HG02973 (cell line): ENCODE measurements at regions not wholly inside any gene's neighbourhood (a gene's known extent, or its start where the extent isn't known, plus 50 kb on each side); places are given as distances from the start of the nearest gene placed in this dataset.

Experiments used
- ATAC-seq: cut with Tn5 transposase; IDR thresholded peaks from one replicate; pipeline ENCODE4 v1.9.1; 2021; ENCODE audit warnings: moderate library complexity; ENCODE audit not compliant: unreplicated experiment

DNA sequence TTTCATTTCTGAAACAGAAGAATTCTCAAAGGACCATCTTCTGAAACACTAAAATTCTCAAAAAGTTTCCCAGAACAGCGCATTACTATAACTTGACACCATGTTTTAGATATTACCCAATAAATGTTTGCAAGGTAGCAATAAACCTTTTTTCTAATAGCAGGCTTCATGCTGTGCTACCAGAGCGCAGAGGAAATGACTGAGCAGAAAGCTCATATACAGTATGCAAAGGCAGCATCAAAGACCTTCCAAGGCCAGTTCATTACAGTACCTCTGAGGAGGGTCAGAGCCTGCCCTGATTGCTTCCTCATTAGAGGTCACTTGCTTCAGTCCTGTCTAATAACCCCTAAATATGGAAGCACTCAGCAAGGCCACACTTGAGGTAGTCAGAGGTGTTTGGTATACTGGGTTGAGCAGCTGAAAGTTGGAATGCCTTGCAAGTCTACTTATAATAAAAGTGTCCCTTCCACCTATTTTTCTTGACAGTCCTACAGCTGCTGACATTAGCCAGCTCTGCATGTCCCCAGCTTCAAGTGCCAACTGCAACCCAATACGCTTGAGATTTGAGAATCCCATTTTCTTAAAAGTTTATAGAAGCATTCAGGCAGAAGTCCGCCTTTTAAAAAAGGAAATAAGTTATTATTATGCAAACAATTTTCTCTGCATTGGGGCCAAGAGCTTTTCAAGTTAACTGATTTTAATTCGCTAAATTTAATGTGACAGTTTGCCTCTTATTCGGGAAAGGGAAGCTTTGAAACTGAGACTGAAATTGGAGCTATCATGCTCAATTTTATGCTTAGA lies 207.2 kb downstream of the ZC3H11B start:
- no peak for ATAC-seq

- ATAC-seq: no peak
Measured at GRCh38 chr1:219404629-219405028, 208.3 kb downstream of the ZC3H11B start.

GRCh38 chr1:219402925-219403324 lies 210.0 kb downstream of the ZC3H11B start:
- no peak for ATAC-seq

DNA sequence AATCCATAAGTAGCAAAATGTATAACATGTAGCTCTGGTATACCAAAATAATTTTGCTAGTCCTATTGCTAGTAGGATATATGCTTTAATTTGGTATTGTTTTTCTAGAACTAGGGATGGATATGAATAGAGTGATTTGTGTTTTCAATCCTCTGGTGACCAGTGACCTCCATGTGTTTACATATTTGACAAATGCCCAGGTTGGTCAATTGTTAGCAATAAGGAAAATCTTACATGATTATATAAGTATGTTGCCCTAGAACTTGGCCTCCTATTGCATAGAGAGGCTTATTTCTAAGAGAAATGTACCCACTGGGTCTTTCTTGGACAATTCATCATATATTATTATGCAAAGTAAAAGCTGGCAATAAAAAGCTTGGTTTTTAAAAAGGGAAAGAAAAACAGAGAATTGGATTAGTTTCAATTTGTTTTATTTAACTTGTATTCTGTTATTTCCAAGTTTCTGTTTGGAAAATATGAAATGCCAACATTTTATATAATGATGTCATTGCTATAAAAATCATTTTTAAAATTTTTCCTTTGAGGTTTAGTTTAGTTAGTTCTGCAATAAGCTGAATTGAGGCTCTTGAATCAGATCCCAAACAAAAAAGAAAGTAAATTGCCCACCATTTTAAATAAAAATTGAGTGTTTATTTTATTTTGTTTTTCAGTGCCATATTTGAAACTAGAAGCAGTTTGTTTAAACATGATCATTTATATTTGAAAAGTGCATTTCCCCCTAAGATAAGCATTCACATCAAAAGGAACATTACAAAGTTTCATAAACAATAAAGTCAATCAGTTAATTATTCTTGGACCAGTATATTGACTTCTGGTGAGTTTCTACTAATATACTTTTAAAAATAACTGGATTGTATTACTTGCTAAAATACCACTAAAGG lies 210.9 kb downstream of the ZC3H11B start:
- ATAC-seq: no peak

DNA sequence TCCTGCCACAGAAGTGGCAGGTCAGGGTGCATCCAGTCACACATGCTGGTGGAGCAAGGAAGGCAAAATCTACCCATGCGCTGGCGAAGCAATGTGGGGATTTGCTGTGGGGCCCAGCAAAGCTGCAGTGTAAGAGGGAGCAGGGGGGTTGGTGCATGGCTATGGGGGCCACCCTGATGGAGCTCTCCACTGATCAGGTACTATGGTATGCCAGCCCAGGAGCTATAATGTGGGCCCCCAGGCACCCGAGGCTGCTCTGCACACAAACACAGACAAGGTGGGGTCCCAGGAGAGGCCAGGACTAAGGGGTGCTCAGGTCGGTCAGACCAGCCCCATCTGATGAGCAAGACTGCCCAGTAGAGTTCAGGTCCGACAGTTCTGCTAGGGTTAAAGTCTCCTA lies 213.5 kb downstream of the ZC3H11B start:
- ATAC-seq: no peak

DNA sequence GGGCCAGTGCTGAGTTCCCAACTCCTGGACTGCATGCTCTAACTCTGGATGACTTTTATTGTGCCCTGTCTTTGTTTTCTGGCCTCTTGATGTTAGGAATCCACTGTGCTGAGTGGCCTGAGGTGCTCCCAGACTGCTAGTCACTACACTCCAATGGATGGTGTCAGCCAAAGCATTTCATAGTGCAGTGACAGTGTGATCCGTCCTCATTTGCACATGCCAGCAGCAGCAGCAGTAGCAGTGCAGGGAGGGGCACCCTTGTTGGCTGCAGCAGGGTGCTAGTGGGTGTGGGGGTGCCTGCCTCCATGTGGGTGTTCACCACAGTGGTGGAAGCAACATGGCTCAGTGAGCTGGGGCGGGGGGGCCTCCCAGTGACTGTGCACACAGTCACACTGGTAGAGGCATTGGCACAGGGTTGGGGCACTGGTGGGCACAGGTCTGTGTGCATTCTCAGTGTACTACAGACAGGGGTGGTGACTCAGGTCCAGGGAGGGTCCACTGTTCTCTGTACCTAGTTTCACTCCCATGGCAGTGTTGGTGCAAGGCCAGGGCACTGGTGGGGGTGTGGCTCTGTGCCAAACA lies 214.0 kb downstream of the ZC3H11B start:
- ATAC-seq: no peak

GRCh38 chr1:219397511-219397910 lies 215.4 kb downstream of the ZC3H11B start:
- no peak for ATAC-seq

GRCh38 chr1:219391297-219391696 lies 217.6 kb downstream of the LYPLAL1 start:
- ATAC-seq: no peak

DNA sequence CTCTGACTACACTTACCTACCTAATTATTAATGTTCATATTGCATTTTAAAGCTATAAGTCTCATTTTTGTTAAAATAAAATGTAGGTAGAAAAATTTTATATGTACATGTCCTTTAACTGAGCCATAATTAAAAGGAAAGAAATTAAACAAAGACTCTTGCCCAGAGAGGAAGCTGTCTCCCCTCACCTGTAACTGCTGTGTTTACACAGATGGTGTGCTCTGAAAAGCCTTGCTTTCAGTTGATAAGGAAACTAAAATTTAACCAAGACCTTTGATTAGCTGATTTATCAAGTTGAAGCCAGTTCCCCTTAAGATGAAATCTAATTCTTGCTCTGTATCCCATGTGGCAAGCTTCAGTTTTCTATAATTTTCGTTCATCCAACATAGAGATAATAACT lies 213.5 kb downstream of the LYPLAL1 start:
- no peak for ATAC-seq

- ATAC-seq: peak; percentile 94
Measured at GRCh38 chr1:219385787-219386427, 212.2 kb downstream of the LYPLAL1 start.

DNA sequence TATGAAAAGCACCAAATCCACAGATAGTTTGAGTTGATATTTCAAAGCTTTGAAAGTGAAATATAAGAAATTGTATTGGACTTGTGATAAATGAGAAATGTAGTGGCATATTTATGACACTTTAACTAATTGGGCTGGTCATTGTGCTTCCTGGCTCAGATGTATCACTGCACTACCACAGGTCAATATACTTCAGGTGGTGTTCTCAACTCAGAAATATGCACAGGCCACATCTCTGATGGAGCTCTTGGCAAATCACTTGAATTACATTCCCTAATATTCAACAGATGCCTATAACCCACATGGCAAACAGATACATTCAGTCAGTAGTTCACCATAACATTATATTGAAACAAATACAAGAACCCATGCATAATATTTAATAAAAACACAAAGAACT lies 209.6 kb downstream of the LYPLAL1 start:
- no peak for ATAC-seq

GRCh38 chr1:219381396-219381795 lies 207.7 kb downstream of the LYPLAL1 start:
- ATAC-seq: no peak

DNA sequence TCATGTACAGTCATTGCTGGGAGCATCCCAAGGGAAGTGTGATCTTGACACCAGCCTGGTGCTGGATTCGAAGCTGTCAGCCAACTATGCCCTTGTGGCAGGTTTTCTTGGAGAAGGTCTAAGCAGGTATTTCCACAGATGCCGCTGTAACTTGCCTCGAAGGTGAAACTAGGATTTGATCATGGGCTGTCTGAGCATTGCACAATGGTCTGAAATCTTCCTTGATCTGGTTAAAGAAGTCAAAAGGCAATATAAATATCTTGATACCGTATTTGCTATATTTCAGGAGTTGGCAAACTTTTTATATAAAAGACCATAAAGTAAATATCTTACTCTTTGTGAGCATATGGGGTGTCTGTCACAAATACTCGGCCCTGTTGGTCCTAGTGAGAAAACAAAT lies 206.8 kb downstream of the LYPLAL1 start:
- no peak for ATAC-seq

DNA sequence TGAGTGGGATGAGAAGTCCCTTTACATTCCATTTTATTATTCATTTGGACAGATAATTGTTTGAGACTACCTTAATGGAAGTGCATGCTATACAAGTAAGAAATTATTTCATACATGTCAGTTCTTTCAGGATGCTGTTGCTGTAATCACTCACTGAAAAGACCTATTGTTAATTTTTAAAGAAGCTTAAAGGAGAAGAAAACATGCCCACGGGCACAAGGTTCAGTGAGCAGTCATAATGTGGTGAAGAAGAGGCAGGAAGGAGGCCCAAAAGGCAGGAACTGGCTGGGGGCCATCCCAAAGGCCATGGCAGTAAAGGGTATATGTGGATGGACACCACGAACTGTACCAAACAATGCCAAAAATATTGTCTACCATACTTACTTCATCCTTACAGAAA lies 206.0 kb downstream of the LYPLAL1 start:
- ATAC-seq: no peak

- ATAC-seq: no peak
Measured at GRCh38 chr1:219374636-219375035, 201.0 kb downstream of the LYPLAL1 start.

DNA sequence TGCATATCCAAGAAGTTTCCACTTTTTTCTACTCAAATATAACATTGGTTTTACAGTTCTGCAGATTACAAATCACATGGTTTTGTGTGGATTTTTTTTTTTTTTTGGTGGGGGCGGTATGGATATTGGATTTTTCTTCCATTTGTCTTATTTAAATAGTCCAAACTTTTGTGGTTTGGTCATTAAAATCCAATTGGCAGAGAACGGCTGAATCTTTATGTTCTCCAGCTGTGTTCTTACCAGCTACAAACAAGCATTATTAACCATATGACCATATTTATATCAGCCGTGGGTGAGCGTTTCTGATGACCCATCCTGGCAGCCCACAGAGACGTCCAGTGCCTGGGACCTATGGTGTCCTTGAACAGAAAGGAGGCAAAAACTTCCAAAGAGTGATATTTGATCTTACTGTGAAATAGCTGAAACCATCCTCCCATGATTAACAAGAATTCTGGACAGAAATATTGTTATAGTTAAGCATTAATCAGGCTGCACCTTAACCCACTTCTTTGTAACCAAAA lies 200.4 kb downstream of the LYPLAL1 start:
- no peak for ATAC-seq

- no peak for ATAC-seq
Measured at GRCh38 chr1:219373616-219373935, 199.9 kb downstream of the LYPLAL1 start.

- ATAC-seq: no peak
Measured at GRCh38 chr1:219372916-219373615, 199.4 kb downstream of the LYPLAL1 start.

DNA sequence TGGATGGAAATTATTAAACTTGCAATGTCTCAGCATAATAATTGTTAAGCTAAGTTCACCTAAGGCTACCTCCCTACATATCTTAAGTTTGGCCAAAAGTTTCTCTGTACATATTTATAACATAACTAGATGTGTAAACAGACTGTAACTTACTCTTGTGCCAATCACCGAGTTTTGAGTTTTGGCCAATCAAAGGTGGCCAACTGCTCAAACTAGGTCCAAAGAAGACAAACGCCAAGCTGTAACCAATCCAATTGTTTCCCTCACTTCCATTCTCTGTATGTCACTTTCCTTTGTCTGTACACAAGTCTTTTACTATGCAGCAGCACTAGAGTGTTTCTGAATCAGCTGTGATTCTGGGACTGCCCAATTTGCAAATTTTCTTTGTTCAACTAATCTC lies 197.8 kb downstream of the LYPLAL1 start:
- no peak for ATAC-seq

- ATAC-seq: no peak
Measured at GRCh38 chr1:219367496-219367895, 193.8 kb downstream of the LYPLAL1 start.

- ATAC-seq: no peak
Measured at GRCh38 chr1:219365451-219365850, 191.8 kb downstream of the LYPLAL1 start.
